GM21526 (cell line): ENCODE measurements at regions not wholly inside any gene's neighbourhood (a gene's known extent, or its start where the extent isn't known, plus 50 kb on each side); places are given as distances from the start of the nearest gene placed in this dataset.

Experiments
- ATAC-seq: cut with Tn5 transposase; IDR thresholded peaks from one replicate; pipeline ENCODE4 v1.9.1; 2021; ENCODE audit warnings: moderate library complexity; ENCODE audit not compliant: unreplicated experiment, low FRiP score

DNA sequence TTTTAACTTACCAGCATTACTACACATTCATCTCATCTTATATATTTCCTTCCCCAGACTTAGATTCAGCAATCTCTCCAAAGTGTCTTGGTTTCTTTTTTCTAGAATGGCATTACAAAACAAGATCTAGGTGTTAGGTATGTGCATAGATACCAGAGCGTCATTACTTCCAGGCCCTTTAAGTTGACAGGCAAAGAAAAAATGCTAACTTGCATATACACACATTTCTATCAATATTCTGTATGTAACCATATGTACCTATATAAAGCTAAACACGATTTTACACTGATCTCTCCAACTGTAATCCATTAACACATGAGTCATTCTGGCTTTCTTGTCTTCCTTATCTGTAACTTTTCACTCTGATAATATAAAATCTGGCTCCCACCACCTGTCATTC is 503.8 kb upstream of the NRXN1 start:
- no peak for ATAC-seq

DNA sequence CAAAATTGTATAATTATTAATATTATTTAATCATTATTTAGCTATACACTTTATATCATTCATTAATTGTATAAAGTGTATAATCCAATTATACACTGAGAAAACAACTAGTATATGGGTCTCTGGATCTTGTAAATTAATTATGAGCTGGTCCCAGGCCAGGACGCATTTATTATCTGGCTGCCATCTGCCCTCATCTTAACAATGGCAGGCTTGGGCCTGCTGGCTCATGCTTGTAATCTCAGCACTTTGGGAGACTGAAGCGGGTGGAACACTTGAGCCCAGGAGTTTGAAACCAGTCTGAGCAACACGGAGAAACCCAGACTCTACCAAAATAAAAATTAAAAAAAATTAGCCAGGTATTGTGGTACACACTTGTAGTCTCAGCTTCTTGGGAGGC is 502.2 kb upstream of the NRXN1 start:
- ATAC-seq, result no peak

DNA sequence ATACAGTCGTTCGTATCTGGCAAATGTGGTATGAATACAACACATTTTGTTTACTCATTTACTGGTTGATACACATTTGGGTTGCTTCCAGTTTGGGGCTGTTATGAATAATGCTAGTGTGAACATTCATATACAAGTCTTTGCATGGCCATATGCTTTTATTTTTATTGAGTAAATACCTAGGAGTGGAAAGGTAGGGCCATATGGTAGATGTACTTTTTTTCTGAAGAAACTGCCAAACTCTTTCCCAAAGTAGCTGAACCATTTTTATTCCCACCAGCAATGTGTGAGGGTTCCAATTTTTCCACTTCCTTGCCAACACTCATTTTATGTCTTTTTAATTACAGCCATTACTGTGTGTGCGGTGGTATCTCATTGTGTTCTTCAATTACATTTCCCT is 496.2 kb upstream of the NRXN1 start:
- no peak for ATAC-seq

DNA sequence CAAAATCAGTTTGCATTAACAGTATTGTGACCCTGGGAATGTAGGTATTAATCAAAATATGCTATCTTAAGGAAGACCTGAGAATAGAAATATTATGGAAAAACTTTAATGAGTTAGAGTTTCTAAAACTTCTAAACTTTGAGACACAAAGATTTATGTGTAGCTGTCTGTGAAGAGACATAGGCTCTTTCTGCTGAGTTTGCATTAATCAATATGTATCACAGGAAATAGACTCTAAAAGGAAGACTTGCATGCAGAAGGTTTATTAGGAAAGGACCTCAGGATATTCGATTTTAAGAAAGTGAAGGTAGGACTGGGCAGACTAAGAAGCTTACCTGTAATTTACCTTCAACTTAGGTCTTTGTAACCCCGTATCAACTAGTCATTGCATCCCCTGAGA is 494.8 kb upstream of the NRXN1 start:
- no peak for ATAC-seq

DNA sequence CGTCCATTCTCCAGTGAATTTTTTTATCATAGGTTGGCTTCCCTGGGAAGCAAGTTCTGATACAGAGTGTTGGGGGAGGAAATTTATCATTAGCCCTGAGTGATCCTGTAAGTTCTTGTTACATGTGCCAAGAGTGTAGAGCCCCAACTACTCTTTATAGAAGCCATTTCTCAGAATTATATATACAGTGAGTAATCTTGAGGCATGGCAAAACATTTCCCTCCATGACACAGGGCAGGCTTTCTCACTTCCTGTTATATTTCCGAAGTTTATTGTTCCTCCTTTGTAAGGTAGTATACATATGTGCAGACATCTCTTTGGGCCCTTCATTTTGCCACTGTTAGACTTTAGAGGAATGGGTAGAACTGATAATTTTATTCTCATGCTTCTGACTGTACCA is 484.7 kb upstream of the NRXN1 start:
- no peak for ATAC-seq

DNA sequence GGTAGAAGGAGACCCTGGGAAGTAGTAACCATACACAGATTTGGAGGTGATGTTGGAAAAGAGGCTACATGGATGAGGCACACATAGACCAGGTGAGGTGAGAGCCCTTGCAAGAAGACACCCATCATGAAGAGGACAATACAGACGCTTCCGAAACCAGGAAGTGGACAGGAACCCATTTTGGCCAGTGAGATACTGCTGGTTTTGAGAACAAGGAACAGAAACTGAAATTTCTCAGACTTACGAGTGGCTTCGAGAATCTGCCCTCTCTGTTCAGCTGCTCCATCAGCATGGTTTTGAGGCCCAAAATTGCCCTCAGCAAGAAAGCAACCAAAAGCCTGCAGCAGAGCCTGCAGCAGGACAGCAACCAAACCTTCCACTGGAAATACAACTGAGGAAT is 479.1 kb upstream of the NRXN1 start:
- peak; percentile 87 for ATAC-seq

DNA sequence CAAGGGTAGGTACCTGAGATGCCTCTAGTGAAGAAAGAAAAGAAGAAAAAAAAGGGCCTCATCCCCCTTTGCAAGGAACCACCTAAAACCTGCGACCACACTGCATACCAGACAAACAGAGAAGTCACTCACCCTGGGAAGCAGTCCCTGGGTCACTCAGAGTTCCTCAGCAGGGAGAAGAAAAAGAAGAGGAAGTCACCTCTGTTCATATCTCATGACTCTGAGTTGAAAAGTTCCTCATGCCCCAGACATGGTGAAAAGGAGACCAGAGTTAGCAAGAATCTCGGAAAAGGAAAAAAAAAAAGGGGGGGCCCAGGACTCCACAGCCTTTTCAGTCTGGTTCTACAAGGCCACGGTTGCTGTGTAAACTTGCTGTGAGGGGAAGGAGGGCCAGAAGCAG is 478.4 kb upstream of the NRXN1 start:
- no peak for ATAC-seq

DNA sequence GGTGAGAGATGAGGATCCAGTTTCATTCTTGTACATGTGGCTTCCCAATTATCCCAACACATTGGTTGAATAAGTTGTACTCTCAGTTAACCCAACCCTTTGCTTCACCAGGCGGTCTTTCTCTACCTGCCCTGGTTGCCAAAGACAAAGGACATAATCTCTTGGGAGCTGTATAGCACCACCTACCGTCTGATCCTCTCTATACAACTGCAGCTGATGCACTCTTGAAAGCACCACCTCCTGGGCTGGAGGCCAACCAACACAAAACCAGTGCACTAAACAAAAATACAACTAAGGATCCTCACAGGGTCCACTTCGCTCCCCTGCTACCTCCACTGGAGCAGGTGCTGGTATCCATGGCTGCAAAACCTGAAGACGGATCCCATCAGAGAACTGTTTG is 473.6 kb upstream of the NRXN1 start:
- ATAC-seq, result no peak

DNA sequence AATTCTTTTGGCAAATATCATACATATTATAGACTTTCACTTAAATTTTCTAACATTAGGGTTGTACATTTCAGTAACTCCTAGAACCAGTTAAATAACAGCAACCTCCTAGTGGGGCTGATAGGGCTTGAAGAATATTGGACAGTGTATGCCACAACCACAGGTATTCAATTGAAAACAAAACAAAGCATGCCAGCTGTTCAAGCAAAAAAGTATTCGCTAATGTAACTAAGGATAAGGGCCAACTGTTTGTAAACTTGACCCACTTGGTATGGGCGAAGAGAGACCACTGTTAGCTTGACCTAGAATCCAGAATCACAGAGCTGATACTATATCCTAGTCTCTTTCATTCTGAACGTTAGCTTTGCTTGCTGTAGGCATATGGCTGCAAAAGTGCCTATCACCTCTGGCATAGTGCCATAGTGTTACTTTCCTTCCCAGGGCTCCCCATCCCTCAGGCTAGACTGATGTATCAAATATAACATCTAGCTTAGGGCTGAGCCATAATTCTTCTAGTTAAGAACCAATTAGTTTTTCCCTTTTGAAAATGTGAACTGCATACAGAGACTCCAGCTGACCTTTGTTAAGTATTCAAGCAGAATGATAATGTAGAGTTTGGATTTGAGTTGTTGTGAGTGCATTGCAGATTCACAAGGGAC is 458.8 kb upstream of the NRXN1 start:
- no peak for ATAC-seq

DNA sequence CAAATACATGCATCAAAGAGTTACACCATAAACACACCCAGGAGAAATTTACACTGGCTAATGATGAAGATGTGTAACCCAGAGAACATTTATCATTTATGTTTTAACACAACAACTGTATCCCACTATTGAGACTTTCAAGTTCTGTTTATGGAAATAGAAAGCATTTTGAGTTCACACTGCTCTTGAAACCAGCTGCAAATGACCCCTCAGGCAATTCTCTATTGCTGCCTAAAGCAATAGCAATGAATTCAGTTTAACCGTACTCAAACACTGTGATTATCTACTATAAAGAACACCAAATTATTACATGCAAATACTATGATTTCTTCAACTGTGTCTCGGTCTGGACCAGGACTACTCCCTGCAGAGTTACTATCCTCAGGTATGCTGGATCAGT is 452.7 kb upstream of the NRXN1 start:
- ATAC-seq, result no peak

DNA sequence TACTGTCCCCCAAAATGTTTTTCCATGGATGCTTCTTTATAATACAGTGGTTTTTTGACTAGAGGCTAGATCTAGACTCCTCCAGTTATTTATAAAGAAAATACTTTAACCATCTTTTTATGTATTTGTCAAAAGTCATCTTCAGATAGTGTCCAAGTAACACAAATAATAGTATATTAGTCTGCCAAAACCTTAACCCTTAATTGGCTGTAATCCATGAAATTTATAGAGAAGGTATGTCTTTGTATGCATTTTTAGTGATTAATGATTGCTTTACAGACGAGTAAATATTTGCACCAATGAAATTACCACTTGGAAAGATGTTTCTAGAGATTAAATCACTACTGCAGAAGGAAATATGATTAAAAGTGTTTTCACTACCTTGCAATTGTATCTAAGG is 451.8 kb upstream of the NRXN1 start:
- ATAC-seq, result no peak

DNA sequence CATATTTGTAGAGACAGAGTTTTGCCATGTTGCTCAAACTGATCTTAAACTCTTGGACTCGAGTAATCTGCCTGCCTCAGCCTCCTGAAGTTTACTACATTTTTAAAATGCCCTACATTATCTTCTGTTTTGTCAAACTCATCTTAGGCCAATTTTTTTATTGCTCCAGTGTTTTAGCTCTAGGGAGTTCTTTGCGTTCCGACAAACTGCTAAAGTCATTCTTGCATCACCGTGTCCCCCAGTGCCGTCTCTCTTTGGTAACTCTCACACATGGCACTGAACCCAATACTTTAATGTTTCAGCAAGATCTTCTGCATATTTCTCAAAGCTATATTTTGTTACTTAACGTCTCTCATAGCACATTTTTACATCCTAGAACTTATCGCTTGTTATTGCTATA is 440.9 kb upstream of the NRXN1 start:
- no peak for ATAC-seq

DNA sequence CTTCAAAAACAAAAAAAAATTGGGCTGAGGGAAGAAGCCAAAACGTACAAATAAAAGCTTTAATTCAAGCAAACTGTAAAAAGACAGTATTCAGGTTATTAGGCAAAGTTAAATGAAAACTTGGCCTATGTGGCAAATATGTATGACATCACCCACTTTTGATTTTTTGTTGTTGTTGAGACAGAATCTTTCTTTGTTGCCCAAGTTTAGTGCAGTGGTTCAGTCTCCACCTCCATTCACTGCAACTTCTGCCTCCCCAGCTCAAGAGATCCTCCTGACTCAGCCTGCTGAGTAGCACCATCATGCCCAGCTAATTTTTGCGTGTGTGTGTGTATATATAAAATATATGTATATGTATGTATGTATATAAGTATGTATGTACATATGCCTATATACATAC is 440.4 kb upstream of the NRXN1 start:
- no peak for ATAC-seq

DNA sequence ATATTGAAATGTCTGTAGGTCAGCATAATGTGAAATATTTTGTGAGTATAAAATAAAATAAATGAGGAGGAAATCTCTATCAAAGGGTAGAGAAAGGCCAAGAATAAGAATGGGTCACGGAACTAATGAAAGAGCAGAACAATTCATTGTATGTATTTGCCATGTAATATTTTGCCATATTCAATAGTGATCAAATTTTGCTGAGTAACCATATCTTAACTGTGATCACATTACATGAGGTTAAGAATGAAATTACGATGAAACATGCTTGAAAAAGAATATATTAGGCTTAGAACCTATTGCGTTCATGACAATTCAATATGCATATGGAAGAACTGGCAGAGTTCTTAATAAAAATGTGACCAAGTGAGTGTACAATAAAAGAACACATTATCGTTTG is 437.2 kb upstream of the NRXN1 start:
- ATAC-seq, result no peak

DNA sequence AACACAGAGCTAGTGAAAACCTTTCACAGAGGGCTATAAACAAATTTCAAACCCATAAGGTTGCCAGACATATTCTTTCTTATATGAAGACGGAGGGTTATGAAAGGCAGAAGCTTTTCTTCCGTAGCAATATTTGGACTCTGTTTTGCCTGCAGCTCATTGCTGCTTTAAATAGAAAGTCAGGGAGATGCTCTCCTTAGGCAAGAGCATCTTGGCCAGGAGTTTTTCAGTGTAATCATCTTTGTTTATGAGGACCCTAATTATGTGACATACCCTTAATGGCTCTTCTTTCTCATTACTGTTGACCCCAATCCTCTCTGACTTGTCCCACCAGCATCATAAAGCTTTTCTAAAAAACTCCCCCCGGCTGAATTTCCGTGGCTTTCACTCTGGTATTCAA is 433.4 kb upstream of the NRXN1 start:
- no peak for ATAC-seq

DNA sequence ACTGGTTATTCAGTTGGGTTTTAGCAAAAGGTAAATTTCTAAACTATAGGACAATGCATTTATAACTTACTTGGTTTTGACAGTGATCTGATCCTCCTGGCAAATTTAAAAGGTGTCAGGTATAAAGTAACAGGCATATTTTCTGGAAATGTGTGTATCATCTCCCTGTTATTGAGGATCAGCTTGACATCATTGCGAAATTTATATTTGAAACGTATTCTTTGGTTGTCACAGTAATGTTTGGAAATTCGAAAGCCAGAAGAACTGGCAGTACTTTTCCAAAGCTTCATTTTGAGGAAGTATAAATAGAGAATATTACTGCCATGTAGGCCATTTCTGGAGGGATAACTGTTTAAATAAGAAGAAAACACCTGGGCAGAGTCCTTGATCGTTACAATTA is 422.2 kb upstream of the NRXN1 start:
- no peak for ATAC-seq

DNA sequence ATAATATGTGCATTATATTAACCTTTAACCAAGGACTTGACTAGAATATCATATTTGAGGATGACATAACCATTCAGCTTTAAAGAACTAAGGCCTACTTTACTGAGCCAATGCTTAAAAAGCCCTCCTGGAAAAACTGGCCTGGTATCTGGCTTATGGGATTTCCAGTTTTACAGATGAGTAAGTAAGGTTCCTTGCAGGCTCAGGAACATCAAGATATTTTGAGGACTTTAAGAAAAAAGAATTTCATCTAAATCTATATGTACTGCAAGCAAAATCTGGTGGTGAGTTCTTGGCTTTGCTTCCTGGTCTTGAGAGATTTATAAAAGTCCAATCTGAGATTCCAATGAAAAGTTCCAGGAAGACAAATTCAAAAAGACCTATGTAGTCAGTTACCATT is 417.0 kb upstream of the NRXN1 start:
- ATAC-seq, result no peak

DNA sequence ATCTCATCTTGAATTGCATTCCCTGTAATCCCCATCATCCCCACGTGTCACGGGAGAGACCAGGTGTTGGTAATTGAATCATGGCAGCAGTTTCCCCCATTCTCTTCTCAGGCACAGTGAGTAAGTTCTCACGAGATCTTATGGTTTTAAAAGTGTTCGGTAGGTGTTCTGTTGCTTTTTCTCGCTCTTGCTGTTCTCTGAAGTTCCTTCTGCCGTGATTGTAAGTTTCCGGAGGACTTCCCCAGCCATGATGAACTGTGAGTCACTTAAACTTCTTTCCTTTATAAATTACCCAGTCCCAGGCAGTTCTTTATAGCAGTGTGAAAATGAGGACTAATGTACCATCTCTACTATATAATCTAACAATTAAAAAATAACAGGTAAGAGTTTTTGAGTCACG is 409.9 kb upstream of the NRXN1 start:
- ATAC-seq, result no peak

DNA sequence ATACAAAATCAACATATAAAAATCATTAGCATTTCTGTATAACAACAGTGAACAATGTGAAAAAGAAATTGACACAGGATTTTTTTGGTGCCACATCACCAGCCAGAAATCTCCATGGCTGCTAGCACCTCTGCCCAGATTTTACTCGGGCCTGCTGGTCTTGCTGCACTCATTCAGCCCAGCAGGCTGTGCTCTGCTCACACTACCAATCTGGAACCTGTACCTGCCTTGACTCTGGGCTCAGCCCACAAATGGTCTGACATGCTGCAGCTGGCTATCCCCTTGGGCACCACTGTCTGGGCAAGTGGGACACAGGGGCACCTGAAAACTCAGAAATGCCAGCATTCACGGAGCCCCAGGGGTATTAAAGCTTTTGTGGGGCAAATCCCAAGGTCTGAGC is 392.5 kb upstream of the NRXN1 start:
- no peak for ATAC-seq

DNA sequence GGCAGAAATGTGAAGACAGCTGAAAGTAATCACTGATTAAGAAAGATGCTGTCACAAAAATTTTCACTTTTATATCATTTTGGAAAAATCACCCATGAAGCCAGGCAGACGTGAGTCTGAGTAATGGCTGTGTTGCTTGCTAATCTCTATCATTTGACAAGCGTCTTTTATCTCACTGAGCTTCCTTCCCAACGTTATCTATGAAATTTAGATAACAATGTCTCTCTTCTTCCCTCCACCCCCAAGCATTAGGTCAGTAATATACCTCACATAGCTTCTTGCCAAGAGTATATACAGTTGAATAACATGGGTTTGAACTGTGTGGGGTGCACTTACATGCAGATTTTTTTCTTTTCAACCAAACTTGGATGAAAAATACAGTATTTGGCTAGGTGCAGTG is 388.6 kb upstream of the NRXN1 start:
- ATAC-seq, result no peak

DNA sequence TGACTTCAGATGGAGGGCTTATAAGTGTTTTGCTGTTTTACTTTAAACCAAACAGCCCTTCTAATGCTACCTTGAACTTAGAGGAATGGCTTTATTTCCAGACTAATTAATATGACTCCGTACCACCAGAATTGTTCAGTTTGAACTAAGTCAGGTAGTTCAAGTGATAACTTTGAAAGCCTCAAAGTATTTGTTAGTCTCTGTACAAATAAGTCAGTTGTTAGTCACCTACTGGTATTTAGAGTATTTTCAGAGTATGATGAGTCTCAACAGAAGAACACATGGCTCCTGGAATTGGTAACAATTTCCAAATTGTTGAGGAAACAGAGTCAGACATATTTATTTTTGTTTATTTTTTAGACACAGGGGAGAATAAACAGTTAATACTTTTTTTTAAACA is 381.8 kb upstream of the NRXN1 start:
- ATAC-seq, result no peak

DNA sequence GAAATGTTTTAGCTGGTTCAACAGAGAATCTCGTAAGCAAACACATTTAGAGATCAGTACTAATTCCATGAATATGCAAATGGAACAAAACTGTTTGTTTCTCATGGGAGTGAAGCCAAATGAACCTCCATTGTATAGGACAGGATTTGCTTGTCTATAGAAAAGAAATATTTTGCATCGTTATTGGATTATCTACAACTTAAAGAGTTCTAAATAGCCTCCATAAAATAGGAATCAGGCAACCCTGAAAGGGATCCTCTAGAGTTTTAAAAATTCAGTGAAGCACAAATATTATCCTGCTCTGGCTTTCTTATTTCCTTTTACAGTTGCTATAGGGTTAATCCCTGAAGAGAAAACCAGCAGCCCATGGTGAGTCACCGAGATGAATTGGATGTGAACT is 378.4 kb upstream of the NRXN1 start:
- no peak for ATAC-seq

DNA sequence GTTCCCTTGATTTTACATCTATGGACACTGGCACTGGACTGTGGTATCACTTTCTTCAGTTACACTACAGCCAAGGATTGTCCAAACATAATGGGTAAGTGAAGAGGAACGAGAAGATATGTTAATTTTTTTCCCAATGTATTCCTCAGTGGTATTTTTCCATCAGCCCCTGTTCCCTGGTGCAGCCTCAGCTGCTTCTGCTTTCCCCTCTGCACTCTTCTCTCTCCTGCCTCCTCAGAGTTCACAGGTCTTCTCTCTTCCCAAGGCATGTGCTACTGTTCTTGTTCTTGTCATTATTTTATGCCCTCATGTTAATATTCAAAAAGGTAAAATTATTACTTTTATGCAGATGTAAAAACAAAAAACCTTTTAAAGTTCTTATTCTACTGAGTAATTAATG is 378.0 kb upstream of the NRXN1 start:
- ATAC-seq, result no peak
